NCI-H446 treated with DMSO at 0.1 percent for 48 hours (cell line): ENCODE measurements at regions not wholly inside any gene's neighbourhood (a gene's known extent, or its start where the extent isn't known, plus 50 kb on each side); places are given as distances from the start of the nearest gene placed in this dataset.
A peak's percentile ranks its signal among the peaks of the same experiment; 100 is the strongest.

Experiments
- DNase-seq: peaks from one replicate; lab custom pipeline; 2025; lab: John Stamatoyannopoulos, UW

DNA sequence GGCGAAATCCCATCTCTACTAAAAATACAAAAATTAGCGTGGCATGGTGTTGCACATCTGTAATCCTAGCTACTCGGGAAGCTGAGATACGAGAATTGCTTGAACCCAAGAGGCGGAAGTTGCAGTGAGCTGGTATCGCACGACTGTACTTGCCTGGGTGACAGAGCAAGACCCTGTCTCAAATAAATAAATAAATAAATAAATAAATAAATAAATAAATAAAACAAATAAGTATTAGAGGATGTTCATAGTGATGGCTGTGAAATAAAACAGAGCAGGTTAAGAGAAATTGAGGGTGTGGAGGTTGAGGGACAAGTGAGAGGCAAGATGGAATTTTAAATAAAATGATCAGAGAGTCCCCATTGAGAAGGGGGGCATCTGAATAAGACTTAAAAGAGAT is 124.7 kb upstream of the DST start:
- DNase-seq = no peak

- DNase-seq = no peak
Measured at GRCh38 chr6:56766806-56767178, 124.1 kb upstream of the DST start.

DNA sequence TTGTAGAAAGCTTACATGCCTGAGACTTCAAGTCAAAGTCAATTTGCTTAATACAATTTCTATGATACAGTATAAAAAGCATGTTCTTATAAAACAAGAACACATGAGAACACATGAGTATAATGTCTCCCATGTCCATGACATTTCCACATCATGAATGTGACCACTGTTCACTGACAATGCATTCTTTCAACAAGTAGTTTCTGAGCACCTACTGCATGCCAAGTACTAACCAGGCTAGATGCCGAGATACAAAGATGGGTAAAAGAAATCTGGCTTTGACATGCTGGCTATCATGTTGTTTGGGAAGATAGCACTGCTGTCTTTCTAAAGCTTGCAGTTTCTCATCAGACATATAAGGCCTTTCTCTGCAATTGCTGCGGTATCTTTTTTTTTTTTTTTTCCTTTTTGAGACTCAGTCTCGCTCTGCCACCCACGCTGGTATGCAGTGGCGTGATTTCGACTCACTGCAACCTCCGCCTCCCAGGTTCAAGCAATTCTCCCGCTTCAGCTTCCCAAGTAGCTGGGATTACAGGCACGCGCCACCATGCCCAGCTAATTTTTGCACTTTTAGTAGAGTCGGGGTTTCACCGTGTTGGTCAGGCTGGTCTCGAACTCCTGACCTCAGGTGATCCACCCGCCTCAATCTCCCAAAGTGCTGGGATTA is 123.6 kb upstream of the DST start:
- DNase-seq = no peak

DNA sequence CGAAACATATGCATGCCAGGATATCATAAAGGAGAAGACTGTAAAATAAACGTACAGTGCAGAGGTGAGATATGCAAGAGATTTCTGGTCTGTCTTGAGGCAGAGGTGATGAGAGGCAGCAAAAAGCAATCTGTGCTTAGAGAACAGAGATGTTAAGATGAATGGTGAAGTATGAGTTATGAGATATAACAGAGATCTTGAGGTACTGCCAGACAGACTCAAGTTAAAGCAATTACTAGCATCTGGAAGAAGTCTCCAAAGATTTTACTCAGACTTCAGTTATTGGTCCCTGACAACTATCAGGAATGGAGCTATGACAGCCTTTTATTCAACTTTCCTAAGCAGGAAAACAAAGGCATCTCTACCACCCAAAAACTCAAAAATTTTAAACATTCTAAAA is 122.8 kb upstream of the DST start:
- no peak for DNase-seq

DNA sequence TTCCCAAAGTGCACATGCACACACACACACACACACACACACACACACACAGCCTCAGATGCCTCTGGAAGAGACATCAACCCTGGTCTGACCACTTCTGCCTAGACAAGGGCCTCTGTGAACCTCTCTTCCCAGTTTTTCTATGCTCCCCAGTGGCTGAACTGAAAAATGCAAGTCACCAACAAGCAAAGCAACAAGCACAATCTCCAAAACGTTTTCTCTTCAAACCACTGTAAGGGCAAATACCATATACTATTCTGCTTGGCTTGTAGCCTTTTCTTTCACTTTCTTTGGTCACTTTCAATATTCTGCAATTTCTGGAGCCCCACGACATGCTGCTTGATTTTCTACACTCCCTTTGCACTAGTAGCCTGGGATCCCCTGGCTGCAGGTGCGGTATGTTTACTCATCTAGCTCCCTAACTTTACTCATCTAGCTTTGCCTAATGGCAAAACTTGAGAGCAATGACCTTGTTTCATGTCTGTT is 121.4 kb upstream of the DST start:
- no peak for DNase-seq

DNA sequence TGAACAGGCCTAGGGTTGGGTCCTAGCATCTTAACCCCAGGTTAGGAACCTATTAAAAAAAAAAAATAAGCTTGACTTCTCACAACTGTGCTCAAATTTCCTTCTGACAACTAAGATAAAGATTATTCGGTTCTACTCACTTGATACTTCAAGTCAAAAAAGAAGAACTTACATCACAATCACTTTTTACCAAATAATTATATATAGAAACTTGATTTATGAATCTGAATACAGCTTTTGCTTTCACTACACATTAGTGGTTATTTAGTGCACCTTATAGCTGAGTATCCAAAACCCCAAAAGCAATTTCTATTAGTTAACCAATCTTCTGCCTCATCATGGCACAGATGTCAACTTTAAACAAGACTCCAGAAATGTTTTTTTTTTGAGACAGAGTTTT is 119.0 kb upstream of the DST start:
- DNase-seq = no peak

DNA sequence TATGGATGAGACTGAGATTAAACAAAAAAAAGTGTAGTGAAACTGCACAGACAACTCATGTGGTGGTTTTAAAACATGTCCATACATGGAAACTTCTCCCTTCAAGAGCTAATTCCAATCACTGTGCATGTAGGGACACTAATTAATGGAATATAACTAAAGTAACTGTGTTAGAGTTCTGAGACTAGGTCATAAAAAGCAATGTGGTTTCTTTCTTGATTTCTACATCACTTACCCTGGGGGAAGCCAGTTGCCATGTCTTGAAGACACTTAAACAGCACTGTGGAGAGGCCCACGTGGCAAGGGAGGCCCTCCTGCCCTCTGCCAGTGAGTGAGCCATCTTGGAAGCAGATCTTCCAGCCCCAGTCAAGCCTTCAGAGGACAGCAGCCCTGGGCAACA is 118.2 kb upstream of the DST start:
- DNase-seq = no peak

DNA sequence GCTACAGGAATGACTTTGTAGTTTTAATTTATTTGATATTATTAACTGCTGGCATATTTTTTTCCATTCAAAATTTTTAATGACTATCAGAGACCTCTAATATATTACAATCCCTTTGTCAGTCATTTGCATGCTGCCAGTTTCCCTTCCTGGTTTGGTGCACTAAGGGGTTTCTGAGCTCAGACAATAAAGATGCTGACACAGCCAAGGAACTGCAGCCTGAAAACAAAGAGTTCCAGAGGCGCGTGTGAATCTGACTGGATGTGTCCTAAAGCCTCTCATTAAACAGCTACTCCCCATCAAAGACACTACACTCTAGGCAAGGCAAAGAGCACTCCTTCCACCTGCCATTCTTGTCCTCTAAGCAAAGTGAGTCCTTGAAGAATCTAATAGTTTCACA is 116.8 kb upstream of the DST start:
- no peak for DNase-seq

DNA sequence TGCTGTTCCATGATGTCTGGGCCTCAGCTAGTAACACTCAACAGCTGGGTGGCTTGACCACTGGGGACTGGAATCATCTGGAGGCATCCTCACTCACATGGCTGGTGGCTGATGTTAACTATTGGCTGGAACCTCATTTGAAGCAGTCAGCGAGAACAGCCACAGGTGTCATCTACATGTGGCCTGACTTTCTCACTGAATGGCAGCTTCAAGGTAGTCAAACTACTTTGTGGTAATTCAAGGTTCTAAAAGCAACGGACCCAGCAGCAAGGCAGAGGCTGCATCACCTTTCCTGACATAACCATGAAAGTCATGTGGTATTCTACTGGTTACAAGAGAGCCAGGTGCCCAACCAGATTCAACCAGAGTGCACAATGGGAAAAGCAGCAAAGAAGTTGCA is 115.9 kb upstream of the DST start:
- no peak for DNase-seq

GRCh38 chr6:56758120-56758519 is 115.4 kb upstream of the DST start:
- no peak for DNase-seq

DNA sequence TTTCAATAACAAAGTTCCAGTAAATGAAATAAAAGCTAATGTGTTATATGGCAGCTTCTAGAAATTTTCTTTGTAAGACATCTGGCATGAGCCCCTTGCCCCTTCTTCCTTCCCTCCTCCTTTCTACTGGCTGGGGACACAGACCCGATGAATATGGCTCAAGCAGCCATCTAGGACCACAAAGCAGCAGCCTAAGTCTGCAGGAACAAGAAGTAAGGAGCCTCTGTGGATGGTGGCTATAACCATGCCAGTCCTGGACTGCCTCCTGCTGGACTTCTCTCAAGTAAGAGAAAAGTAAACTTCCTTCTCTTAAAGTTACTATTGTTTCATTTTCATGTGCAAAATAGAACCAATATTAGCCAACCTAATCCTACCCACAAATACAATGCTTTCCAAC is 114.9 kb upstream of the DST start:
- DNase-seq = no peak

DNA sequence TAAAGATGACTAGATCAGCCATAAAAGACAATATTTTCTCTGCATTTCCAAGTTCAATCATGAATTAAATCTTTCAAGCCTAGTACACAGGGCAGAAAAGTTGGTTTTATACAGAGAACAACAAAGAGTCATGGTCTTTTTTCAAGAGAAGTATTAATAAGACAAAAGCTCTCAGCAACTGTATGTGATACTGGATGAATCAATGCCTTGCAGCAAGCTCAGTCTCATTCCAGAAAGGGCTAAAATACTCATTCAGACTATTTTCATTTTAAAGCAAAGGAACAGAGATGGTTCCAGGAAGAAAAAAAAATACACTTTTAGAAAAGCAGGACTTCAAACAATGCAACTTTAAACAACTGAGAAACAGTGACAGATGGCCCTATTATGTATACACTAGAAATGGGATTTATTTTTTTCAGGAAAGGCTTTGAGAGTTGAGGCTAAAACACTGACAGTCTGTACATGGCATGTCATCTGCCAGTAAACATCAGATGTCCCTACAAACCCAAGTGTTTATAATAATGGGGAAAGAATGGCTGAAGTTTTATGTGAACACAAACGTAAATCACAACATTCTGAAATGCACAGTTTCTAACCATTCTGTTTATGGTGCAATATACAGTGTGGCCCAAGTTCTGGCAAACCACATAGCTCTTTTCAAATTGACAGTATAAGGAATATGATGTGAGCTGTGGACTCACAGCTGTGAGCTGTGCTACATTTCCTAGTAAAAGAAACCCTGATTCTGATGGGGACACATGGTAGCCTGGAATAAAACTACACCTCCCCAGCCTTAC is 114.3 kb upstream of the DST start:
- peak; percentile 69 for DNase-seq

GRCh38 chr6:56756219-56756789 is 113.6 kb upstream of the DST start:
- no peak for DNase-seq

DNA sequence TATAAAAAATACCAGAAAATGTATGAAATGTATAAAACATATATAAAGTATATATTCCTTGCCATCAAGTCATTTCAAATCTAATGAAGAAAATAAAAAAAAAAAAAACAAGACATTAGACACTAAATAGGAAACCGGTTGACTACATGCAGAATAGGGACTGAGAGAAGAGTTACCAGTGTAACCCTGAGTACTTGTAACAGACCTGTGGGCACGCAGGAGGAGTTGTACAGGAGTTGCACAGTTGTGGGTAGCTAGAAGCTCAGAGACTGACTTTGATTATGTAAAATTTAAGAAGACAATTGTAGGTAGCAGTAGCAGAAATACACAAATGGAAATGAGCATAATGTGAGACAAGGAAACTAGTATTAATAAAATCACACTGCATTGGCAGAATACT is 112.4 kb upstream of the DST start:
- DNase-seq = no peak

GRCh38 chr6:56753811-56754210 is 111.1 kb upstream of the DST start:
- no peak for DNase-seq

DNA sequence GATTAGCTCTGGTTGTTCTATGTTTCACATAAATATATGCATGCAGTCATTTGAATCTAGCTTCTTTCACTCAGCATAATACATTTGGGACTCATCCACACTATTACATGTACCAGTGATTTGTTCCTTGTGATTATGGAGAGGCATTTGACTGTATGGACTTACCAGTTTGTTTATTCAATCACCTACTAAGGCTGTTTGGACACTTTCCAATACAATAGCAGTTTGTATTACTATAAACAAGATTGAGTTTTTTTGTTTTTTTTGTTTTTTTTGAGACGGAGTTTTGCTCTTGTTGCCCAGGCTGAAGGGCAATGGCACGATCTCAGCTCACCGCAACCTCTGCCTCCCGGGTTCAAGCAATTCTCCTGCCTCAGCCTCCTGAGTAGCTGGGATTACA is 109.8 kb upstream of the DST start:
- no peak for DNase-seq

- DNase-seq = peak; percentile 38
Measured at GRCh38 chr6:56752009-56752408, 109.3 kb upstream of the DST start.

- no peak for DNase-seq
Measured at GRCh38 chr6:56751604-56752003, 108.9 kb upstream of the DST start.

GRCh38 chr6:56750686-56751085 is 108.0 kb upstream of the DST start:
- no peak for DNase-seq

DNA sequence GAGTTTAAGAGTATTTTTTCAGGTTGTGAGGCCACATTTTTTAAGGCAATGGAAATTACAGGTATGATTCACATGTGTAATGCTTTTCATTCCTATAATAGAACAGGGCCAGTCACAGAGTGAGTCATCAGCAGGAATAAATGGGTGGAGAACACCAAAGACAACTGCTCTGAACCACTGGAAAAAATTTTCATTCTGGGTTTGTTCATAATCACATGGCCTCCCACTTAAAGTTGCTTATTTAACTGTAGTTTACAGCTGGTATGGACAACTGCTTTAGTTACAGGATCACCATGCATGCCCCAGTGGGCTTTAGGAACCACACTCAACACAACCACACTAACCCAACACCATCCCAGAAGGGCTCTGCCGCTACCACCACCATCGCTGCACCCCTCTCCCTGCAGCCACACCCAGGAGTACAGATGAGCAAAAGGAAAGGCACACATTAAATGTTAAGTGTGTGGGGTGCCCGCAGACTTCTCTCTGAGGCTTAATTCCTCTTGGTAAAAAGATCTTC is 107.0 kb upstream of the DST start:
- no peak for DNase-seq

GRCh38 chr6:56746767-56747504 is 104.2 kb upstream of the DST start:
- DNase-seq = no peak

- no peak for DNase-seq
Measured at GRCh38 chr6:56745971-56746370, 103.3 kb upstream of the DST start.

DNA sequence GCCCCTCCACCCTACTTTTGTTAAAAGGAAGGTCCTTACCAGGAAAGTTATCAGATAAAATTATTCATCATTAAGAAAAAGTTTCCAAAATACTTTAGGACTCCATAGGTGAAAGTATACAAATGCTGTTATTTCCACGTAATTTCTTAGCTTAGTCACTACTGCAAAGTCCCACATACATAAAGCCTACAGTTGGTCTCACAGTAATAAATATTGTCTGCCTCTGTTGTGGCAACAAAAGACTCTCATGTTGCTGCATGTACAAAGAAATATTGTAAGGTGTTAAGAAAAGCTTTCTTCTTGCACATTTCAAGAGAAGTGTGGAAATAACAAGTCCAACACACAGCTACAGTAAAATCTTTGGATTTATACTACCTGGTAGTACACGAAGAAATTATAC is 102.4 kb upstream of the DST start:
- DNase-seq = no peak
